ENCODE measurements at regions not wholly inside any gene's neighbourhood (a gene's known extent, or its start where the extent isn't known, plus 50 kb on each side); places are given as distances from the start of the nearest gene placed in this dataset.

GRCh38 chr10:104521901-104522694, 119.0 kb upstream of the SORCS3 start:
- TF ChIP-seq POLR2AphosphoS5 (IDR thresholded peaks at IDR 0.05; ENCODE audit: borderline replicate concordance, low read depth, low read length): no peak
- TF ChIP-seq EZH2 (IDR thresholded peaks at IDR 0.05): no peak

Data from SK-N-MC (cell line).